NCI-H2196 treated with DMSO at 0.1 percent for 48 hours (cell line): ENCODE measurements at regions not wholly inside any gene's neighbourhood (a gene's known extent, or its start where the extent isn't known, plus 50 kb on each side); places are given as distances from the start of the nearest gene placed in this dataset.
"Not testable (repeated sequence)": the region's sequence is repeated elsewhere in the genome, so short reads cannot be mapped to it uniquely, and the experiment has no call there.

ENCODE experiments used
- DNase-seq: peaks from one replicate; lab custom pipeline; 2025; ENCODE audit not compliant: unreplicated experiment; lab: John Stamatoyannopoulos, UW

GRCh38 chr1:232145768-232146167, 484.2 kb downstream of the SIPA1L2 start:
- DNase-seq, result no peak

- no peak for DNase-seq
Measured at GRCh38 chr1:232144696-232145230, 485.2 kb downstream of the SIPA1L2 start.

DNA sequence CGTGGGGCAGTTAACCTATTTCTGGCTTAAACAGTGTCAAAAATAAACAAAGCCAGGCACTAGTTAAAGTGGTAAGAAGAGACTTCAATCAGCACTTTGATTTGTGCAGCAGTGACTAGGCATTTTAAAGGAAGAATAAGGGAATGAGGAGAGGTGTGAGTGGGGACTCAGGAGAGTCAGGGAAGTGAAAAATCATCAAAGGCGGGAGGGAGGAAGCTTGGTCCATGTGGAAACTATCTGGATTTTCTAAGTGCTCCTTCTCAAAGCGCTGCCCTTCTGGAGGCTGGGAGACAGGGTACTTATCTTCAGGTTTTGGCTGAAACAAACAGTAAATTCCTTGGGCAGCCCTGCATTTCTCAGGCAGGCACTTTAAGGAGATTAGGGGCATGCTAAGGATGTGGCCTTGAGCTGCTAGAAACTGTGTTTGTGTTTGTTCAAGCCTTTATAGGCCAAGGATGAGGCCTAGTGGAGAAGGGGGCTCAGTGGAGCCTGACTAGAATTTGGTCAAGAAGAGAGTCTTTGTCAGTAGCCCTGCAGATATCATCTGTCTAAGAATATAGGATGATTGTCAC, 486.5 kb downstream of the SIPA1L2 start:
- no peak for DNase-seq

- no peak for DNase-seq
Measured at GRCh38 chr1:232142403-232143314, 487.3 kb downstream of the SIPA1L2 start.

DNA sequence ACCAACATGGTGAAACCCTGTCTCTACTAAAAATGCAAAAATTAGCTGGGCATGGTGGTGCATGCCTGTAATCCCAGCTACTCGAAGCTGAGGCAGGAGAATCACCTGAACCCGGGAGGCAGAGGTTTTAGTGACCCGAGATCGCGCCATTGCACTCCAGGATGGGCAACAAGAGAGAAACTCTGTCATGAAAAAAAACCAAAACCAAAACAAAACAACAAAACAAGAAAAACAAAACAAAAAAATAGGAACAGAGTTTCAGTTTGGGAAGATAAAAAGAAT, 488.8 kb downstream of the SIPA1L2 start:
- not testable (repeated sequence) for DNase-seq

DNA sequence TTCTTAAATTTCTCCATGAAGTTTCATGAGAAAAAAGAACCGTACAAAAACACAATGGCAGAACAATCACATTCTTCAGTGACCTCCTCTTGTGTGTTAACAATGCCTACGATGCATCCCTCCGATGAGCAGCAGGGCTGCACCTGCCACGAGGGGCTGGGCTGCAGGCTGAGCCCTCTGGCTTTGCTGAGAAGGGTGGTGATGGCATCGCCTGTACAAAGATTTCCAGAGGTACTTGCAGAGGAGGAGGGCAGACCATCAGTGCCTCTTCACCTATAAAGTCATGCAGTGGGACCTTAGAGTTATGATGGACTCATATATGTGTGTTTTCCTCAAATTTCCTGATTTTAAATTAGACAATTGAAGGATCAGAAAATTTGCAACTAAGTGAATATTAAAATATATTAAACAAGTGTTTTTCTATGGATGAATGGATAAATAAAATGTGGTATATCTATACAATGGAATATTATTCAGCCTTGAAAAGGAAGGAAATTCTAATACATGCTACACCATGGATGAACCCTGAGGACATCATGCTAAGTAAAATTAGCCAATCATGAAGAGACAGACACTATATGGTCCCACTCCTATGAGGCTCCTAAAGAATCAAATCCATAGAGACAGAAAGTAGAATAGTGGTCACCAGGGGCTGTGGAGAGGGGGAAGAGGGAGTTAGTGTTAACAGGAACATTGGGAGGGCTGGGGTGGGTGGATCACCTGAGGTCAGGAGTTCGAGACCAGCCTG, 489.3 kb downstream of the SIPA1L2 start:
- DNase-seq, result no peak

GRCh38 chr1:232139444-232139843, 490.5 kb downstream of the SIPA1L2 start:
- no peak for DNase-seq

GRCh38 chr1:232138044-232138443, 491.9 kb downstream of the SIPA1L2 start:
- no peak for DNase-seq

DNA sequence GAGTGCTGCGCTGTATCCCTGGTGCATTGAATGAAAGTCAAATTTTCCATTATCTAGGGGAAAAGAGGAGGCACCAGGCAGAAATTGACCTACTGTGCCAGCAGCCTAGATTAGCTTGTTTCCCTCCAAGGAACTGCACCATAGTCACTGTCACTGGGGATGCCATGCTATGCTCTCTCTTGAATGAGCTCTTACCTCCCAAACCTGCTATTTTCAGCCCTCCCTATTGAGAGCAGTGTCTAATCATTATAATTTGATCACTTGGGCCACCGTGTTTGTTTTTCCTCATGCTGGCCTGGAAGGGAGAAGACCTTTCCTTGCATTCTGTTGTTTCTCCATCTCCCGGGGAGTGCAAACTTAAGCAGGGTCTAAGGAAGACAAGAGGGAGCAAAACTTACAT, 492.9 kb downstream of the SIPA1L2 start:
- no peak for DNase-seq

GRCh38 chr1:232136136-232136535, 493.8 kb downstream of the SIPA1L2 start:
- DNase-seq, result no peak

GRCh38 chr1:232134365-232134764, 495.6 kb downstream of the SIPA1L2 start:
- DNase-seq, result no peak

DNA sequence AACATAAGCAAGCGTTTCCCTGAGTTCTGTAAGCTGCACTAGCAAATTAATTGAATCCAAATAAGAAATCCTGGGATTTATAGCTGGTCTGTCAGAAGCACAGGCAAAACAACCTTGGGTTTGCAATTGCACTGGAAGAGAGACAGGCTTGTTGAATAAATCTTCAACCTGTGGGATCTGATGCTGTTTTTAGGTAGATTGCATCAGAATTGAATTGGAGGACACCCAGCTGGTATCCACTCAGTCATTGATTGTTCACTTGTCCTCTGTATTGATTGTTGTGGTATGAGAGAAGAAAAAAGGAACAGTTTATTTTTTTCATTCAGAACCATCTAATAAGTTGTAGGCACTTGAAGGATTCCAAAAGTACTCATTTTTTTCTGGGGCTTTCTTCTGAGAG, 497.4 kb downstream of the SIPA1L2 start:
- no peak for DNase-seq

GRCh38 chr1:232131715-232132391, 498.1 kb downstream of the SIPA1L2 start:
- DNase-seq, result no peak

DNA sequence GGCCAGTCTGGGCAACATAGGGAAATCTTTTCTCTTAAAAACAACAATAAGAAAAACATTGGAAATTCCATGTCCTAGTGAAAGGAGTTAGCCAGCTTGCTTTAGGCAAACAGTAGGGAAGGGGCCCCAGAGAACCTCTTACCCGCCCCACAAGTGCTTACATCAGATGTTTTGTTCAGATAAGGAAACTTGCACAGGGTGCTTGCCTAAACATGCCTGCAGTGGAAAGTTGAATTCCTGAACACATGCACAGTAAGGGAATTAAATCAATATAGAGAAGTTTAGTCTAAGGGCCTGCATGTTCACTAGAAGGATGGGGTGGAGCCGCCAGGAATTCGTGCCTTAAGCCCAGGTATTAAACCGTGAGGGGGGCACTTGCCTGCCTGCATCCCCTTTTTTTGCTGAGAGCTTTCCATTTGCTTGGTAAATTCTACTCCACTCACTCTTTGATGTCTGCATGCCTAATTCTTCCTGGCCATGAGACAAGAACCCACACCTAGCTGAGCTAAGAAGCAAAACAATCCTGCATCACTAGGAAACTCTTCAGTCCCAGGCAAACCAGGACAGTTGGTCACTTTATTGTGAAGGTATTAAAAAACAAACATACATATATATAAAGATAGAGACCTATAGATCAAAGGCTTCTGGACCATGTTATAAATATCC, 499.0 kb downstream of the SIPA1L2 start:
- DNase-seq, result no peak

DNA sequence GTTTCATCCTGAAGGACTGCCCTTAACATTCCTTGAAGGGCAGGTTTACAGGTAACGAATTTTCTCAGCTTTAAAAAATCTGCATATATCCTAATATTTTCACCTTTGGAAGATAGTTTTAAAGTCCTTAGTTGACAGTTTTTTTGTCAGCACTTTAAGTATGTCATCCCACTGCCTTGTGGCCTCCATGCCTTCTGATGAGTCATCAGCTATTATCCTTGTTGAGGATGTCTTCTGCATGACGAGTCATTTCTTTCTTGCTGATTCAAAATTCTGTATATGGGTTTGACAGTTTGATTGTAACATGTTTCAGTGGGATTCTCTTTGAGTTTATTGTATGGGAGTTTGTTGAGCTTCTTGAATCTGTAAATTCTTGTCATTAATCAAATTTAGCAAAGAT, 500.6 kb downstream of the DISC1 start:
- DNase-seq, result no peak

DNA sequence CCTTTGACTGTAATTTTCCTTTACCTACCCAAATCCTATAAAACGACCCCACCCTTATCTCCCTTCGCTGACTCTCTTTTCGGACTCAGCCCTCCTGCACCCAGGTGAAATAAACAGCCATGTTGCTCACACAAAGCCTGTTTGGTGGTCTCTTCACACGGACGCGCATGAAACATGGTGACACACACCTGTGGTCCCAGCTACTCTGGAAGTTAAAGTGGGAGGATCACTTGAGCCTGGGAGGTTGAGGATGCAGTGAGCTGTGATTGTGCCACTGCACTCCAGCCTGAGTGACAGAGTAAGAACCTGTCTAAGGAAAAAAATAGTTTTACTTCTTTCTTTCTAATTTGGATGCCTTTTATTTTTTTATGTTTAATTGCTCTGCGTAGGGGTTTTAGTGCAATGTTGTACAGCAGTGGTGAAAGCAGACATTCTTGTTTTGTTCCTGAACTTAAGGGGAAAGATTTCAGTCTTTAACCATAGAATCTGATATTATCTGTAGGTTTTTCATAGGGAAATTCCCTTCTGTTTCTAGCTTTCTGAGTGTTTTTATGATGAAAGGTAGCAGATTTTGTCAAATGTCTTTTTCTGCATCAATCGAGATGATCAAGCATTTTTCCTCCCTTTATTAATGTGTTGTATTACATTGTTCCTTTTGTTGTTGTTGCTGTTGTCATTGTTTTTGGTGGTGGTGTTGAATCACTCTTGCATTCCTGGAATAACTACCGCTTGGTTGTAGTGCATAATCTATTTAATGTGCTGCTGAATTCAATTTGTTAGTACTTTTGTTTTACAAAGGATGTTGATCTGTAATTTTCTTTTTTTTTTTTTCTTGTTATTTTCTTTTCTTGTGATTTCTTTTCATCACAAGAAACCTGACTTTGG, 497.4 kb downstream of the DISC1 start:
- no peak for DNase-seq

DNA sequence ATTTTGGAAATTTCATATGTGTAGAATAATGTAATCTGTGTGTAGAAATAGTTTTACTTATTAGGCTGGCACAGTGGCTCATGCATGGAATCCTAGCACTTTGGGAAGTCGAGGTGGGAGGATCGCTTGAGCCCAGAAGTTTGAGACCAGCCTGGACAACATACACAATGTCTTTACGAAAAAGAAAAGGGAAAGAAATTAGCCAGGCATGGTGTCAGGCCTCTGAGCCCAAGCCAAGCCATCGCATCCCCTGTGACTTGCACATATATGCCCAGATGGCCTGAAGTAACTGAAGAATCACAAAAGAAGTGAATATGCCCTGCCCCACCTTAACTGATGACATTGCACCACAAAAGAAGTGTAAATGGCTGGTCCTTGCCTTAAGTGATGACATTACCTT, 491.3 kb downstream of the DISC1 start:
- DNase-seq, result not testable (repeated sequence)

DNA sequence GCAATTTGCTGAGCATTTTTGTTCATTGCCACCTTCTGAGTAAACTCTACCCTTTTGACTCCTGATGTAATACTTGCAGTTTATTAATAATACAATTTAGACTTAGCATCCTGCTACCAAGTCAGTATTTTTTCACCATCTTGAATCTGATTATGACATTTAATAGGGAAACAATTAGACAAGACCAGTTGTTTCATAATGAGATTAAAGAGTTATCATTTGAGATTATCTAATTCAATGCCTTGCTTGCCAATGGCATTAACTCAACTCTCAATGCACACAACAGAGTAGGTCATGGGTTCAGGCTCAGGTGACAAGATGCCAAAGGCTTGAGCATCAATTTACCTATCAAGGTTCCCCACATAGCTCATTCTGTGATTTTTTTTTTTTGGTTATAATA, 488.4 kb downstream of the DISC1 start:
- DNase-seq, result no peak

GRCh38 chr1:232112076-232112475, 485.5 kb downstream of the DISC1 start:
- DNase-seq, result no peak

- DNase-seq, result no peak
Measured at GRCh38 chr1:232111611-232112010, 485.0 kb downstream of the DISC1 start.
